GM12873 (cell line): ENCODE measurements at regions not wholly inside any gene's neighbourhood (a gene's known extent, or its start where the extent isn't known, plus 50 kb on each side); places are given as distances from the start of the nearest gene placed in this dataset.

ENCODE experiments used
- CTCF ChIP-seq: IDR thresholded peaks from 2 replicates; pipeline ENCODE4 v1.5.1; 2012; ENCODE audit warnings: low read depth, mild to moderate bottlenecking, moderate library complexity, low read length, control low read depth; ENCODE audit not compliant: insufficient read depth; ENCODE audit errors: missing control alignments

GRCh38 chr6:164016056-164016455 is 601.5 kb downstream of the QKI start:
- no peak for TF ChIP-seq CTCF

- no peak for TF ChIP-seq CTCF
These were observed 600.6 kb downstream of the QKI start for GRCh38 chr6:164015088-164015484.

DNA sequence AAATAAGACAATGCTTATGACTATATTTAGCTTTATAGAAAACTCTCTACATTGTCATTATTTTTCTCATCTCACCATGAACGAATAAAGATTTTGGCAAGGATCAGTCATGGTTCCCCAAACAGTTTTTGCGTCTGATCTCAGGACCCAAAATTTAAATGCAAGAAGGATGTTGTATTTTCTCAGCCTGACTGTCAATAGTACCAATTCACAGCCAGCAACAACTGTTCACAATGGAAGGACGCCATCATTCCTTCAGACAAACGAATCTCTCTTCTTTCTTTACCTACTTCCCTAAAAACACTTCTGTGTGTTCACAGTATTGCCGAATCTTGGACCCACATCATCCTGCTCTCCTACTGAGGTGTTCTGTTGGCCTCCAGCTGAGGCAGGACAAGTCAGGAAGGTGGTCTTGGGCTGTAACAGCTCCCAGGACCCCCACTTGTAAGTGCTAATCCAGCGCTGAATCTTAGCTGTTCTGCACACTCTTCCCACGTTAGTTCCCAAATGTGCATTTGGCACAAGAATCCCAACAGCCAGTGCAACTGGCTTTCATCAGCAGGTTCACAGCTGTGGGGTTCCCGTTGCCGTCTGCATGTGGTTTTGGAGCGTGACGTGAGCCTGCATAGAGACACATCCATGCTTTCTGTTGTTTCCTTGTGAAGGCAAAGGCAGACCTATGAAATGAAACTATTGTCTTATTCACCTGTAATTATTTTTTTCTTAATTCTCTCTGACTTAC is 600.0 kb downstream of the QKI start:
- no peak for TF ChIP-seq CTCF

GRCh38 chr6:164013480-164014208 is 599.1 kb downstream of the QKI start:
- TF ChIP-seq CTCF: no peak

DNA sequence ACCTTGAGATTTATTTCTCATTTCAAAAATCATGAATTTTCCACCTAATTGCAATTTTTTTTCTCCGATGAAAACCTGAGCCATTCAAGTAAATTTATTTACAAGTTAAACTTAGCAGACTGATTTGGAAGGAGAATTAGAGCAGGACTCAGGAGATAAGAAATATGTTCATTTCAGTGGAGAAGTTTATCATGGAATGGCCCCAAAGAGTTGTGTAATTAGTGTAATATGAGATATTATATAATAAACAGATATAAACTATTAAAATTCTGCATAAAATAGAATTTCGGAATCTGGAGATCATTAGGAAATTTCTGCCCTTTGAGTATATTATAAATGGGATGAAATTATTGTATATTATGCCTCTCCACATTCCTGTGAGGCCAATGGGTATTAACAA is 596.8 kb downstream of the QKI start:
- no peak for TF ChIP-seq CTCF

- no peak for TF ChIP-seq CTCF
These were observed 596.1 kb downstream of the QKI start for GRCh38 chr6:164010441-164011103.

- no peak for TF ChIP-seq CTCF
These were observed 594.4 kb downstream of the QKI start for GRCh38 chr6:164008902-164009301.
